ENCODE measurements at regions not wholly inside any gene's neighbourhood (a gene's known extent, or its start where the extent isn't known, plus 50 kb on each side); places are given as distances from the start of the nearest gene placed in this dataset.

DNA sequence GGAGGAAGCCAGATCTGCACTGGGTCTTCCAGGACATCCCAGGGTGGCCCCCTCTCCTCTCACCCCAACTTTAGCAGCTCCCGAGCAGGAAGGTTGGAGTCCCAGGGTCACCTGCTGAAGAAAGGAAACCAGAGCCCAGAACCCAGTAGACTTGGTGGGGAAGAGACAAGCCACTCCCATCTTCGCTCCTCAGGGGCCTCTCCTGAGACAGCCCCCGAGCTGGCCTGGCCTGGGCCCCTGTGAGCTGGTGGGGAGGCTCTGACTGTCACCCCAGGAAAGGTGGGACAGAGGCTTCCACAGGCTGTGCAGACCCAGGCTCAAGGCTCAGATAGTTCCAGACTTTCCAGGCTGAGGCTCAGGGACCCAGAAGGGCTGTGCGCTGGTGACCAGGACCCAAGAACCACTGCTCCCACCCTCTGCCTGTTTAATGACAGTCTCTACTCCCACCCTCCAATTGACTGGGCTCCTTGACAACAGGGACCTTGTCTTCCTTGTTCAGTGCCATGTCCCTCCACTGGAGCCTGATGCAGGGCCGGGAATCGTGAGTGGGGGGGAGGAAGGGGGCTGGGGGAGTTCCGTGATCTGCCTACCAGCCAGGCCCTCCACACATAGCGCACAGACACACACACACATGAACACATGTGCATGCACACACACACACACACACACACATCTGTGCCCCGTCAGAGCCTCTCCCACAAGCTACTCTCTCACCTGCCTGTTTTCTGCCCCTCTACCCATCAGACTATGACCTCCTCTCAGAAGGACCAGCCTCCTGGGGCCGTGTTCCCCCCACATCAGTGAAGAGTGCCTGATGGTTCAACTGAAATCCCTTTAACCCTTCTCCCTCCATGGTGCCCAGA is 401.2 kb downstream of the MATN1 start:
- no peak overlapping the region for H3K4me3 ChIP-seq
- BruUV-seq (replicated peaks): no TSS peak
- no peak overlapping the region for H2AFZ ChIP-seq (ENCODE audit: control insufficient read depth, low read depth, low read length)
- in situ Hi-C loops (cut with MboI) (no loop called here), intact Hi-C loops (cut with micrococcal nuclease; ENCODE audit: unreplicated experiment) (no loop called here)
- H3K9me3 ChIP-seq (replicated peaks; ENCODE audit: control insufficient read depth, insufficient read depth, low read length): no peaks in the 10 kb centered on the region
- H3K36me3 ChIP-seq (ENCODE audit: control insufficient read depth in 2 of 2, insufficient read depth in 2 of 2, low read length in 1 of 2): no peaks in the 10 kb centered on the region
- H3K27me3 ChIP-seq (replicated peaks in 1 of 2; ENCODE audit: control insufficient read depth in 2 of 2, insufficient read depth in 2 of 2, low read length in 1 of 2): peaks cover 0 to 1% of the 10 kb centered on the region in 2 experiments; a peak in 2 of 4 replicates
- H3K4me1 ChIP-seq (ENCODE audit: control insufficient read depth, insufficient read depth, low read length): no peaks in the 10 kb centered on the region
- CTCF ChIA-PET: no interaction called here
- WGBS (ENCODE audit: insufficient coverage, insufficient replicate concordance, low lambda C conversion rate, missing lambda C conversion rate): 16% methylated on average over 10 of the region's 10 CpGs
- FAIRE-seq: no peak
- DNase-seq (ENCODE audit: low read depth, low spot score): no peak
- SMC1A ChIA-PET (ENCODE audit: uncharacterized antibody, unreplicated experiment): no interaction called here
- no peaks in the 10 kb centered on the region for H3K79me2 ChIP-seq (ENCODE audit: control insufficient read depth, insufficient read depth, low read length)
- POLR2A ChIA-PET: no interaction called here
- no peak for TF ChIP-seq FOXM1 (IDR thresholded peaks at IDR 0.05; ENCODE audit: low read depth, low read length)
- no peak for TF ChIP-seq SIN3A (IDR thresholded peaks at IDR 0.05; ENCODE audit: low read depth, low read length)
- TF ChIP-seq ZZZ3 (IDR thresholded peaks at IDR 0.05; ENCODE audit: control insufficient read depth, insufficient read length, low read depth): no peak
- TF ChIP-seq, protein P1, sequence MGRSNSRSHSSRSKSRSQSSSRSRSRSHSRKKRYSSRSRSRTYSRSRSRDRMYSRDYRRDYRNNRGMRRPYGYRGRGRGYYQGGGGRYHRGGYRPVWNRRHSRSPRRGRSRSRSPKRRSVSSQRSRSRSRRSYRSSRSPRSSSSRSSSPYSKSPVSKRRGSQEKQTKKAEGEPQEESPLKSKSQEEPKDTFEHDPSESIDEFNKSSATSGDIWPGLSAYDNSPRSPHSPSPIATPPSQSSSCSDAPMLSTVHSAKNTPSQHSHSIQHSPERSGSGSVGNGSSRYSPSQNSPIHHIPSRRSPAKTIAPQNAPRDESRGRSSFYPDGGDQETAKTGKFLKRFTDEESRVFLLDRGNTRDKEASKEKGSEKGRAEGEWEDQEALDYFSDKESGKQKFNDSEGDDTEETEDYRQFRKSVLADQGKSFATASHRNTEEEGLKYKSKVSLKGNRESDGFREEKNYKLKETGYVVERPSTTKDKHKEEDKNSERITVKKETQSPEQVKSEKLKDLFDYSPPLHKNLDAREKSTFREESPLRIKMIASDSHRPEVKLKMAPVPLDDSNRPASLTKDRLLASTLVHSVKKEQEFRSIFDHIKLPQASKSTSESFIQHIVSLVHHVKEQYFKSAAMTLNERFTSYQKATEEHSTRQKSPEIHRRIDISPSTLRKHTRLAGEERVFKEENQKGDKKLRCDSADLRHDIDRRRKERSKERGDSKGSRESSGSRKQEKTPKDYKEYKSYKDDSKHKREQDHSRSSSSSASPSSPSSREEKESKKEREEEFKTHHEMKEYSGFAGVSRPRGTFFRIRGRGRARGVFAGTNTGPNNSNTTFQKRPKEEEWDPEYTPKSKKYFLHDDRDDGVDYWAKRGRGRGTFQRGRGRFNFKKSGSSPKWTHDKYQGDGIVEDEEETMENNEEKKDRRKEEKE (IDR thresholded peaks at IDR 0.05): no peak
- TF ChIP-seq, protein P2, sequence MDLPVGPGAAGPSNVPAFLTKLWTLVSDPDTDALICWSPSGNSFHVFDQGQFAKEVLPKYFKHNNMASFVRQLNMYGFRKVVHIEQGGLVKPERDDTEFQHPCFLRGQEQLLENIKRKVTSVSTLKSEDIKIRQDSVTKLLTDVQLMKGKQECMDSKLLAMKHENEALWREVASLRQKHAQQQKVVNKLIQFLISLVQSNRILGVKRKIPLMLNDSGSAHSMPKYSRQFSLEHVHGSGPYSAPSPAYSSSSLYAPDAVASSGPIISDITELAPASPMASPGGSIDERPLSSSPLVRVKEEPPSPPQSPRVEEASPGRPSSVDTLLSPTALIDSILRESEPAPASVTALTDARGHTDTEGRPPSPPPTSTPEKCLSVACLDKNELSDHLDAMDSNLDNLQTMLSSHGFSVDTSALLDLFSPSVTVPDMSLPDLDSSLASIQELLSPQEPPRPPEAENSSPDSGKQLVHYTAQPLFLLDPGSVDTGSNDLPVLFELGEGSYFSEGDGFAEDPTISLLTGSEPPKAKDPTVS (IDR thresholded peaks at IDR 0.05; ENCODE audit: low read depth, low read length): no peak
- TF ChIP-seq NRF1 (conservative IDR thresholded peaks at IDR 0.05; ENCODE audit: low read depth, low read length): no peak
- no peak for TF ChIP-seq SMAD1 (IDR thresholded peaks at IDR 0.05; ENCODE audit: low read depth, partially characterized antibody)
- no peak for TF ChIP-seq SPI1 (IDR thresholded peaks at IDR 0.05; ENCODE audit: borderline replicate concordance, insufficient read depth, low read depth, low read length)
- no peak for TF ChIP-seq CBFB (IDR thresholded peaks at IDR 0.05; ENCODE audit: low read depth)
- TF ChIP-seq, protein P3, sequence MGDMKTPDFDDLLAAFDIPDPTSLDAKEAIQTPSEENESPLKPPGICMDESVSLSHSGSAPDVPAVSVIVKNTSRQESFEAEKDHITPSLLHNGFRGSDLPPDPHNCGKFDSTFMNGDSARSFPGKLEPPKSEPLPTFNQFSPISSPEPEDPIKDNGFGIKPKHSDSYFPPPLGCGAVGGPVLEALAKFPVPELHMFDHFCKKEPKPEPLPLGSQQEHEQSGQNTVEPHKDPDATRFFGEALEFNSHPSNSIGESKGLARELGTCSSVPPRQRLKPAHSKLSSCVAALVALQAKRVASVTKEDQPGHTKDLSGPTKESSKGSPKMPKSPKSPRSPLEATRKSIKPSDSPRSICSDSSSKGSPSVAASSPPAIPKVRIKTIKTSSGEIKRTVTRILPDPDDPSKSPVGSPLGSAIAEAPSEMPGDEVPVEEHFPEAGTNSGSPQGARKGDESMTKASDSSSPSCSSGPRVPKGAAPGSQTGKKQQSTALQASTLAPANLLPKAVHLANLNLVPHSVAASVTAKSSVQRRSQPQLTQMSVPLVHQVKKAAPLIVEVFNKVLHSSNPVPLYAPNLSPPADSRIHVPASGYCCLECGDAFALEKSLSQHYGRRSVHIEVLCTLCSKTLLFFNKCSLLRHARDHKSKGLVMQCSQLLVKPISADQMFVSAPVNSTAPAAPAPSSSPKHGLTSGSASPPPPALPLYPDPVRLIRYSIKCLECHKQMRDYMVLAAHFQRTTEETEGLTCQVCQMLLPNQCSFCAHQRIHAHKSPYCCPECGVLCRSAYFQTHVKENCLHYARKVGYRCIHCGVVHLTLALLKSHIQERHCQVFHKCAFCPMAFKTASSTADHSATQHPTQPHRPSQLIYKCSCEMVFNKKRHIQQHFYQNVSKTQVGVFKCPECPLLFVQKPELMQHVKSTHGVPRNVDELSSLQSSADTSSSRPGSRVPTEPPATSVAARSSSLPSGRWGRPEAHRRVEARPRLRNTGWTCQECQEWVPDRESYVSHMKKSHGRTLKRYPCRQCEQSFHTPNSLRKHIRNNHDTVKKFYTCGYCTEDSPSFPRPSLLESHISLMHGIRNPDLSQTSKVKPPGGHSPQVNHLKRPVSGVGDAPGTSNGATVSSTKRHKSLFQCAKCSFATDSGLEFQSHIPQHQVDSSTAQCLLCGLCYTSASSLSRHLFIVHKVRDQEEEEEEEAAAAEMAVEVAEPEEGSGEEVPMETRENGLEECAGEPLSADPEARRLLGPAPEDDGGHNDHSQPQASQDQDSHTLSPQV (IDR thresholded peaks at IDR 0.05): no peak
- H3K27ac ChIP-seq (ENCODE audit: control insufficient read depth, insufficient read depth): no peak overlapping the region
- H4K20me1 ChIP-seq (ENCODE audit: control insufficient read depth, insufficient read depth): no peaks in the 10 kb centered on the region
- no peak for ATAC-seq
- H3K9ac ChIP-seq (ENCODE audit: control insufficient read depth, insufficient read depth, low read length): no peak overlapping the region
- H3K4me2 ChIP-seq (ENCODE audit: control insufficient read depth, insufficient read depth): no peak overlapping the region
- RAD21 ChIA-PET (ENCODE audit: unreplicated experiment): no interaction called here
